Endothelial cell of umbilical vein (primary cell): ENCODE measurements at regions not wholly inside any gene's neighbourhood (a gene's known extent, or its start where the extent isn't known, plus 50 kb on each side); places are given as distances from the start of the nearest gene placed in this dataset.
"Not testable (repeated sequence)": the region's sequence is repeated elsewhere in the genome, so short reads cannot be mapped to it uniquely, and the experiment has no call there.

Source experiments
- CTCF ChIP-seq, 2 donors: IDR thresholded peaks; 1 replicate in 1 of 2; 2 replicates in 1 of 2; pipeline ENCODE4 v1.5.1; 2011; ENCODE audit warnings: low read length in 2 of 2, mild to moderate bottlenecking in 2 of 2, moderate library complexity in 2 of 2, control low read depth in 1 of 2, inconsistent platforms in 1 of 2, low read depth in 1 of 2; ENCODE audit not compliant: insufficient read depth in 1 of 2; ENCODE audit errors: extremely low read depth in 1 of 2
- POLR2A ChIP-seq: IDR thresholded peaks from 2 replicates; pipeline ENCODE4 v1.6.1; 2012; ENCODE audit warnings: low read depth, mild to moderate bottlenecking, control low read depth, low read length

- not testable (repeated sequence) for TF ChIP-seq POLR2A; CTCF (IDR thresholded peaks at IDR 0.05; ENCODE audit: extremely low read depth in 1 of 2, insufficient read depth in 1 of 2, low read depth in 1 of 2, low read length in 2 of 2)
These were observed 107.5 kb upstream of the SKAP2 start for GRCh38 chr7:26971924-26972323.
